Erythroblast (primary cell): ENCODE measurements at regions not wholly inside any gene's neighbourhood (a gene's known extent, or its start where the extent isn't known, plus 50 kb on each side); places are given as distances from the start of the nearest gene placed in this dataset.

Source experiments
- GATA1 ChIP-seq: IDR thresholded peaks from 2 replicates; pipeline ENCODE4 v1.6.1; 2011; ENCODE audit warnings: low read depth, mild to moderate bottlenecking, control low read depth, low read length, moderate library complexity
- POLR2A ChIP-seq: IDR thresholded peaks from 2 replicates; pipeline ENCODE4 v1.6.1; 2011; ENCODE audit warnings: mild to moderate bottlenecking, low read length

GRCh38 chrY:15402451-15402850, 878.1 kb downstream of the NLGN4Y start:
- TF ChIP-seq POLR2A (no peak), GATA1 (no peak)
